ENCODE measurements at regions not wholly inside any gene's neighbourhood (a gene's known extent, or its start where the extent isn't known, plus 50 kb on each side); places are given as distances from the start of the nearest gene placed in this dataset.
"Not testable (repeated sequence)": the region's sequence is repeated elsewhere in the genome, so short reads cannot be mapped to it uniquely, and the experiment has no call there.

DNA sequence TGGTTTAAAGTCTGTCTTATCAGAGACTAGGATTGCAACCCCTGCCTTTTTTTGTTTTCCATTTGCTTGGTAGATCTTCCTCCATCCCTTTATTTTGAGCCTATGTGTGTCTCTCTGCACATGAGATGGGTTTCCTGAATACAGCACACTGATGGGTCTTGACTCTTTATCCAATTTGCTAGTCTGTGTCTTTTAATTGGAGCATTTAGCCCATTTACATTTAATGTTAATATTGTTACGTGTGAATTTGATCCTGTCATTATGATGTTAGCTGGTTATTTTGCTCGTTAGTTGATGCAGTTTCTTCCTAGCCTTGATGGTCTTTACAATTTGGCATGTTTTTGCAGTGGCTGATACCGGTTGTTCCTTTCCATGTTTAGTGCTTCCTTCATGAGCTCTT is 344.0 kb downstream of the ABCC12 start:
- TF ChIP-seq HMG20A (CRISPR knock-in tag; conservative IDR thresholded peaks at IDR 0.05); ATF7 (IDR thresholded peaks at IDR 0.05); ZNF444 (CRISPR knock-in tag; IDR thresholded peaks at IDR 0.05); ZNF324 (CRISPR knock-in tag; IDR thresholded peaks at IDR 0.05); CC2D1A (IDR thresholded peaks at IDR 0.05); NRF1 (conservative IDR thresholded peaks at IDR 0.05 in 1 of 2, IDR thresholded peaks at IDR 0.05 in 1 of 2); ZEB2 (IDR thresholded peaks at IDR 0.05): not testable (repeated sequence)
- TF ChIP-seq, protein P1, sequence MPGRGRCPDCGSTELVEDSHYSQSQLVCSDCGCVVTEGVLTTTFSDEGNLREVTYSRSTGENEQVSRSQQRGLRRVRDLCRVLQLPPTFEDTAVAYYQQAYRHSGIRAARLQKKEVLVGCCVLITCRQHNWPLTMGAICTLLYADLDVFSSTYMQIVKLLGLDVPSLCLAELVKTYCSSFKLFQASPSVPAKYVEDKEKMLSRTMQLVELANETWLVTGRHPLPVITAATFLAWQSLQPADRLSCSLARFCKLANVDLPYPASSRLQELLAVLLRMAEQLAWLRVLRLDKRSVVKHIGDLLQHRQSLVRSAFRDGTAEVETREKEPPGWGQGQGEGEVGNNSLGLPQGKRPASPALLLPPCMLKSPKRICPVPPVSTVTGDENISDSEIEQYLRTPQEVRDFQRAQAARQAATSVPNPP (IDR thresholded peaks at IDR 0.05; ENCODE audit: borderline replicate concordance, insufficient read depth, insufficient read length), result not testable (repeated sequence)
